ENCODE measurements at regions not wholly inside any gene's neighbourhood (a gene's known extent, or its start where the extent isn't known, plus 50 kb on each side); places are given as distances from the start of the nearest gene placed in this dataset.
A peak's percentile ranks its signal among the peaks of the same experiment; 100 is the strongest.
"Not testable (repeated sequence)": the region's sequence is repeated elsewhere in the genome, so short reads cannot be mapped to it uniquely, and the experiment has no call there.

GRCh38 chr7:142638581-142638980 lies 110.7 kb upstream of the PRSS1 start:
- intact Hi-C loops (cut with DNase I): no loop called here
- no peak for DNase-seq

GRCh38 chr7:142637240-142637639 lies 112.0 kb upstream of the PRSS1 start:
- intact Hi-C loops (cut with DNase I): no loop called here
- DNase-seq: no peak

GRCh38 chr7:142636751-142637150 lies 112.5 kb upstream of the PRSS1 start:
- DNase-seq: no peak
- intact Hi-C loops (cut with DNase I): no loop called here

- intact Hi-C loops (cut with DNase I); DNase-seq: not testable (repeated sequence)
These were observed 113.2 kb upstream of the PRSS1 start for GRCh38 chr7:142636107-142636506.

- peak; percentile 22 to 93 (median 56) for DNase-seq
- intact Hi-C loops (cut with DNase I): loop anchor here (1.0 kb wide), 1 partner anchor 151 kb away; no protein-coding TSS in a partner anchor
These were observed 116.8 kb upstream of the PRSS1 start for GRCh38 chr7:142632271-142633134.

GRCh38 chr7:142629588-142630260 lies 119.5 kb upstream of the PRSS1 start:
- no peak for DNase-seq
- intact Hi-C loops (cut with DNase I): no loop called here

GRCh38 chr7:142628945-142629344 lies 120.3 kb upstream of the PRSS1 start:
- intact Hi-C loops (cut with DNase I): no loop called here
- no peak for DNase-seq

GRCh38 chr7:142627223-142627622 lies 122.0 kb upstream of the PRSS1 start:
- intact Hi-C loops (cut with DNase I): not testable (repeated sequence)

GRCh38 chr7:142626420-142627035 lies 122.7 kb upstream of the PRSS1 start:
- DNase-seq: peak in 6 of 10 donors; percentile 18 to 77 (median 65)
- intact Hi-C loops (cut with DNase I): no loop called here

More at GRCh38 chr7:142627223-142627622, 122.0 kb upstream of the PRSS1 start:
- not testable (repeated sequence) for DNase-seq

GRCh38 chr7:142625216-142625615 lies 124.1 kb upstream of the PRSS1 start:
- intact Hi-C loops (cut with DNase I); DNase-seq: not testable (repeated sequence)

- DNase-seq: no peak
- intact Hi-C loops (cut with DNase I): no loop called here
These were observed 128.9 kb upstream of the PRSS1 start for GRCh38 chr7:142620402-142620801.

GRCh38 chr7:142618655-142619351 lies 130.5 kb upstream of the PRSS1 start:
- peak in 1 of 10 donors; percentile 59 for DNase-seq
- intact Hi-C loops (cut with DNase I): no loop called here

GRCh38 chr7:142616842-142617241 lies 132.4 kb upstream of the PRSS1 start:
- no peak for DNase-seq
- intact Hi-C loops (cut with DNase I): no loop called here

GRCh38 chr7:142616121-142616643 lies 133.1 kb upstream of the PRSS1 start:
- DNase-seq: peak in 1 of 10 donors; percentile 64
- intact Hi-C loops (cut with DNase I): no loop called here

GRCh38 chr7:142615508-142615907 lies 133.8 kb upstream of the PRSS1 start:
- intact Hi-C loops (cut with DNase I): no loop called here
- no peak for DNase-seq

- DNase-seq: no peak
- intact Hi-C loops (cut with DNase I): no loop called here
These were observed 135.2 kb upstream of the PRSS1 start for GRCh38 chr7:142614116-142614515.

GRCh38 chr7:142612237-142612881 lies 136.9 kb upstream of the PRSS1 start:
- no peak for DNase-seq
- intact Hi-C loops (cut with DNase I): no loop called here

GRCh38 chr7:142611566-142612236 lies 137.6 kb upstream of the PRSS1 start:
- no peak for DNase-seq
- intact Hi-C loops (cut with DNase I): no loop called here
